ENCODE measurements at regions not wholly inside any gene's neighbourhood (a gene's known extent, or its start where the extent isn't known, plus 50 kb on each side); places are given as distances from the start of the nearest gene placed in this dataset.
A peak's percentile ranks its signal among the peaks of the same experiment; 100 is the strongest.

- no peak for DNase-seq (ENCODE audit: low spot score)
These were observed 63.0 kb downstream of the C5orf15 start for GRCh38 chr5:133905424-133905823.

GRCh38 chr5:133904641-133905040 lies 63.8 kb downstream of the C5orf15 start:
- peak; percentile 6 for DNase-seq (ENCODE audit: low spot score)

- no peak for DNase-seq (ENCODE audit: low spot score)
These were observed 65.8 kb downstream of the C5orf15 start for GRCh38 chr5:133902511-133903118.

GRCh38 chr5:133900534-133901270 lies 67.7 kb downstream of the C5orf15 start:
- no peak for DNase-seq (ENCODE audit: low spot score)

- no peak for DNase-seq (ENCODE audit: low spot score)
These were observed 68.9 kb downstream of the C5orf15 start for GRCh38 chr5:133899506-133899905.

- DNase-seq (ENCODE audit: low spot score) = no peak
These were observed 70.0 kb downstream of the C5orf15 start for GRCh38 chr5:133898440-133898839.

- no peak for DNase-seq (ENCODE audit: low spot score)
These were observed 71.0 kb downstream of the C5orf15 start for GRCh38 chr5:133897431-133897830.

- DNase-seq (ENCODE audit: low spot score) = no peak
These were observed 71.6 kb downstream of the C5orf15 start for GRCh38 chr5:133896873-133897272.

- no peak for DNase-seq (ENCODE audit: low spot score)
These were observed 72.2 kb downstream of the C5orf15 start for GRCh38 chr5:133895979-133896845.

- no peak for DNase-seq (ENCODE audit: low spot score)
These were observed 74.3 kb downstream of the C5orf15 start for GRCh38 chr5:133894143-133894542.

GRCh38 chr5:133892774-133893173 lies 75.7 kb downstream of the C5orf15 start:
- DNase-seq (ENCODE audit: low spot score) = no peak

- DNase-seq (ENCODE audit: low spot score) = no peak
These were observed 76.1 kb downstream of the C5orf15 start for GRCh38 chr5:133892306-133892705.

- no peak for DNase-seq (ENCODE audit: low spot score)
These were observed 77.0 kb downstream of the C5orf15 start for GRCh38 chr5:133891390-133891789.

GRCh38 chr5:133890776-133891280 lies 77.6 kb downstream of the C5orf15 start:
- DNase-seq (ENCODE audit: low spot score) = no peak

- DNase-seq (ENCODE audit: low spot score) = no peak
These were observed 78.1 kb downstream of the C5orf15 start for GRCh38 chr5:133890314-133890713.

- DNase-seq (ENCODE audit: low spot score) = no peak
These were observed 79.0 kb downstream of the C5orf15 start for GRCh38 chr5:133889271-133889905.

GRCh38 chr5:133888625-133888991 lies 79.8 kb downstream of the C5orf15 start:
- DNase-seq (ENCODE audit: low spot score) = no peak

GRCh38 chr5:133885566-133885965 lies 82.9 kb downstream of the C5orf15 start:
- DNase-seq (ENCODE audit: low spot score) = no peak

GRCh38 chr5:133884569-133885311 lies 83.7 kb downstream of the C5orf15 start:
- no peak for DNase-seq (ENCODE audit: low spot score)

GRCh38 chr5:133883916-133884315 lies 84.5 kb downstream of the C5orf15 start:
- no peak for DNase-seq (ENCODE audit: low spot score)

GRCh38 chr5:133882846-133883245 lies 85.6 kb downstream of the C5orf15 start:
- DNase-seq (ENCODE audit: low spot score) = no peak

GRCh38 chr5:133882389-133882695 lies 86.1 kb downstream of the C5orf15 start:
- no peak for DNase-seq (ENCODE audit: low spot score)

Data from pons (tissue), 1 donor.